Thymus (tissue), 11 donors: ENCODE measurements at regions not wholly inside any gene's neighbourhood (a gene's known extent, or its start where the extent isn't known, plus 50 kb on each side); places are given as distances from the start of the nearest gene placed in this dataset.

Experiments
- DNase-seq, 9 donors: peaks; one replicate each; pipeline ENCODE4 v3.0.0-alpha.2; 2013; ENCODE audit warnings: low spot score in 9 of 9, low read depth in 6 of 9, missing footprints in 1 of 9
- H3K27ac ChIP-seq, 2 donors: one replicate each; pipeline ENCODE4 v1.5.1; 2013; ENCODE audit warnings: control low read depth in 1 of 2, low read depth in 1 of 2, low read length in 1 of 2, mild to moderate bottlenecking in 1 of 2, moderate library complexity in 1 of 2
- H3K27me3 ChIP-seq, 2 donors: one replicate each; pipeline ENCODE4 v1.5.1; 2013; ENCODE audit warnings: low read length in 1 of 2; ENCODE audit not compliant: control insufficient read depth in 2 of 2, insufficient read depth in 1 of 2
- H3K36me3 ChIP-seq, 2 donors: one replicate each; pipeline ENCODE4 v1.5.1; 2013; ENCODE audit warnings: low read length in 1 of 2, mild to moderate bottlenecking in 1 of 2, moderate library complexity in 1 of 2; ENCODE audit not compliant: control insufficient read depth in 2 of 2, insufficient read depth in 2 of 2
- H3K4me1 ChIP-seq, 2 donors: one replicate each; pipeline ENCODE4 v1.5.1; 2013; ENCODE audit warnings: low read length in 2 of 2; ENCODE audit not compliant: control insufficient read depth in 2 of 2, insufficient read depth in 2 of 2
- H3K4me3 ChIP-seq, 2 donors: one replicate each; pipeline ENCODE4 v1.5.1; 2013; ENCODE audit warnings: low read length in 2 of 2, control low read depth in 1 of 2, mild to moderate bottlenecking in 1 of 2
- H3K9me3 ChIP-seq, 2 donors: one replicate each; pipeline ENCODE4 v1.5.1; 2013; ENCODE audit warnings: low read length in 1 of 2, mild to moderate bottlenecking in 1 of 2; ENCODE audit not compliant: control insufficient read depth in 2 of 2, insufficient read depth in 1 of 2
- WGBS: extraction: QIAGEN DNeasy Blood & Tissue Kit; methylation state at CpG from one replicate; pipeline ENCODE4 v1.1.7; 2013; 5-methylcytosine and 5-hydroxymethylcytosine counted together
- donor health status: healthy.

GRCh38 chr14:78107166-78107565 lies 63.0 kb upstream of the NRXN3 start:
- no peaks in the 10 kb centered on the region for H3K9me3 ChIP-seq
- H3K4me1 ChIP-seq, result no peaks in the 10 kb centered on the region
- H3K36me3 ChIP-seq, result no peaks in the 10 kb centered on the region
- no peak for DNase-seq
- no peak overlapping the region for H3K4me3 ChIP-seq
- no peak overlapping the region for H3K27ac ChIP-seq
- no peaks in the 10 kb centered on the region for H3K27me3 ChIP-seq

DNA sequence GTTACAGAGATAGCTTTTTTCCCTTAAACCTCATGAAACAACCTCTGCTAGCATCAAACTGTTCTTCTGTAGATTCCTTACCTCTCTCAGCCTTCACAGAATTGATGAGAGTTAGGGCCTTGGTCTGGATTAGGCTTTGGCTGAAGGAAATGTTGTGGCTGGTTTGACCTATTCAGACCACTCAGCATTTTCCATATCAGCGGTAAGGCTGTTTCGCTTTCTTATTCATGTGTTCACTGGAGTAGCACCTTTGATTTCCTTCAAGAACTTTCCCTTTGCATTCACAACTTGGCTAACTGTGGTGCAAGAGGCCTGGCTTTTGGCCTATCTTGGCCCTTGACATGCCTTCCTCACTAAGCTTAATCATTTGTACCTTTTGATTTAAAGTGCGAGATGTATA lies 50.7 kb upstream of the NRXN3 start:
- no peak overlapping the region for H3K27ac ChIP-seq

More for the DNA sequence above, 50.7 kb upstream of the NRXN3 start:
- no peaks in the 10 kb centered on the region for H3K36me3 ChIP-seq
- no peaks in the 10 kb centered on the region for H3K27me3 ChIP-seq
- no peaks in the 10 kb centered on the region for H3K4me1 ChIP-seq
- no peak for DNase-seq
- H3K9me3 ChIP-seq, result no peaks in the 10 kb centered on the region
- H3K4me3 ChIP-seq, result no peak overlapping the region
- 97% methylated on average over 3 of the region's 3 CpGs for WGBS
